Ascending aorta (tissue), 2 donors: ENCODE measurements at regions not wholly inside any gene's neighbourhood (a gene's known extent, or its start where the extent isn't known, plus 50 kb on each side); places are given as distances from the start of the nearest gene placed in this dataset.

Experiments used
- DNase-seq, 2 donors: peaks; one replicate each; pipeline ENCODE4 v3.0.0-alpha.2; 2019; ENCODE audit warnings: low spot score in 2 of 2
- H3K27ac ChIP-seq, 2 donors: fragments of 200-600 bp; sonication (generic); one replicate each; pipeline ENCODE4 v1.5.1; 2016 to 2017; ENCODE audit warnings: mild to moderate bottlenecking in 1 of 2
- H3K27me3 ChIP-seq: fragments of 200-600 bp; sonication (generic); one replicate; pipeline ENCODE4 v1.5.1; 2017
- H3K36me3 ChIP-seq, 2 donors: fragments of 200-600 bp; sonication (generic); one replicate each; pipeline ENCODE4 v1.5.1; 2016
- H3K4me1 ChIP-seq, 2 donors: fragments of 200-600 bp; sonication (generic); one replicate each; pipeline ENCODE4 v1.5.1; 2016 to 2017; ENCODE audit warnings: mild to moderate bottlenecking in 1 of 2
- H3K4me3 ChIP-seq, 2 donors: fragments of 200-600 bp; sonication (generic); one replicate each; pipeline ENCODE4 v1.5.1; 2016 to 2017; ENCODE audit warnings: mild to moderate bottlenecking in 1 of 2
- H3K9me3 ChIP-seq, 2 donors: fragments of 200-600 bp; sonication (generic); one replicate each; pipeline ENCODE4 v1.5.1; 2016
- CTCF ChIP-seq, 3 experiments: fragments of 200-600 bp in 2 of 3; fragments of 450-650 bp in 1 of 3; sonication (generic) in 2 of 3; IDR thresholded peaks; one replicate each; pipeline ENCODE4 v1.5.1; 2016 to 2019; ENCODE audit warnings: antibody characterized with exemption in 3 of 3, mild to moderate bottlenecking in 1 of 3, moderate library complexity in 1 of 3
- intact Hi-C: fragments of 100-400 bp; cut with DNase I; formaldehyde crosslinking; loops from one replicate; pipeline ENCODE4 v1.15.1; 2023

- TF ChIP-seq CTCF (IDR thresholded peaks at IDR 0.05): no peak
- no peak for DNase-seq
- no peaks in the 10 kb centered on the region for H3K9me3 ChIP-seq
- intact Hi-C loops: no loop called here
- no peaks in the 10 kb centered on the region for H3K36me3 ChIP-seq
- no peaks in the 10 kb centered on the region for H3K27me3 ChIP-seq
- H3K4me3 ChIP-seq: no peak overlapping the region
- no peak overlapping the region for H3K27ac ChIP-seq
- peaks cover 0 to under 1% of the 10 kb centered on the region in 2 donors for H3K4me1 ChIP-seq
These were observed 657.6 kb upstream of the ZNF608 start for GRCh38 chr5:125404056-125404455.

- H3K4me3 ChIP-seq: no peak overlapping the region
- H3K27ac ChIP-seq: peak overlapping the region in 1 of 2 donors; percentile 8
- no peak for TF ChIP-seq CTCF (IDR thresholded peaks at IDR 0.05)
- no peaks in the 10 kb centered on the region for H3K27me3 ChIP-seq
- DNase-seq: no peak
- intact Hi-C loops: no loop called here
- peaks cover 3 to 31% of the 10 kb centered on the region in 2 donors for H3K4me1 ChIP-seq
- H3K36me3 ChIP-seq: no peaks in the 10 kb centered on the region
- H3K9me3 ChIP-seq: no peaks in the 10 kb centered on the region
These were observed 662.2 kb upstream of the ZNF608 start for GRCh38 chr5:125408448-125409233.

- peaks cover 3 to 31% of the 10 kb centered on the region in 2 donors for H3K4me1 ChIP-seq
- H3K27ac ChIP-seq: peak overlapping the region; percentile 66 to 69
- intact Hi-C loops: no loop called here
These were observed 662.9 kb upstream of the ZNF608 start for GRCh38 chr5:125409234-125409860.

GRCh38 chr5:125409861-125410536 lies 663.6 kb upstream of the ZNF608 start:
- no peak for TF ChIP-seq CTCF (IDR thresholded peaks at IDR 0.05)
- Histone ChIP-seq H3K9me3 (no peaks in the 10 kb centered on the region), H3K36me3 (no peaks in the 10 kb centered on the region), H3K4me3 (no peak overlapping the region), H3K27ac (peak overlapping the region; percentile 66 to 69), H3K27me3 (no peaks in the 10 kb centered on the region), H3K4me1 (peaks cover 3 to 31% of the 10 kb centered on the region in 2 donors)
- intact Hi-C loops: loop anchor here (2.0 to 10.0 kb wide), 5 partner anchors 75 to 735 kb away; no protein-coding TSS in a partner anchor
- DNase-seq: no peak

More at GRCh38 chr5:125409234-125409860, 662.9 kb upstream of the ZNF608 start:
- no peaks in the 10 kb centered on the region for H3K36me3 ChIP-seq
- no peak for TF ChIP-seq CTCF (IDR thresholded peaks at IDR 0.05)
- H3K9me3 ChIP-seq: no peaks in the 10 kb centered on the region
- no peak for DNase-seq
- no peaks in the 10 kb centered on the region for H3K27me3 ChIP-seq
- H3K4me3 ChIP-seq: no peak overlapping the region

GRCh38 chr5:125410537-125411070 lies 664.2 kb upstream of the ZNF608 start:
- TF ChIP-seq CTCF (IDR thresholded peaks at IDR 0.05): no peak
- H3K9me3 ChIP-seq: no peaks in the 10 kb centered on the region
- no peaks in the 10 kb centered on the region for H3K27me3 ChIP-seq
- peak overlapping the region in 1 of 2 donors; percentile 48 for H3K4me3 ChIP-seq
- H3K27ac ChIP-seq: peak overlapping the region; percentile 66 to 69
- H3K36me3 ChIP-seq: no peaks in the 10 kb centered on the region
- DNase-seq: no peak
- peaks cover 3 to 31% of the 10 kb centered on the region in 2 donors for H3K4me1 ChIP-seq
- intact Hi-C loops: loop anchor here (2.0 to 10.0 kb wide), 5 partner anchors 74 to 736 kb away; no protein-coding TSS in a partner anchor
